Neural cell (in vitro differentiated cells): ENCODE measurements at regions not wholly inside any gene's neighbourhood (a gene's known extent, or its start where the extent isn't known, plus 50 kb on each side); places are given as distances from the start of the nearest gene placed in this dataset.

ENCODE experiments used
- EP300 ChIP-seq: fragments of 450-650 bp; conservative IDR thresholded peaks from 2 replicates; pipeline ENCODE4 v1.6.1; 2014; ENCODE audit warnings: antibody characterized with exemption, mild to moderate bottlenecking, moderate library complexity; ENCODE audit not compliant: poor library complexity, severe bottlenecking
- EZH2 ChIP-seq: fragments of 200-600, 300-800 bp; shearing (Covaris generic), sonication (generic); IDR thresholded peaks from 2 replicates; pipeline ENCODE4 v1.6.1; 2014; ENCODE audit warnings: antibody characterized with exemption, low read length, borderline replicate concordance, mild to moderate bottlenecking; ENCODE audit not compliant: insufficient read depth, poor library complexity, severe bottlenecking
- MXI1 ChIP-seq: fragments of 450-650 bp; conservative IDR thresholded peaks from 2 replicates; pipeline ENCODE4 v1.6.1; 2014; ENCODE audit warnings: antibody characterized with exemption, mild to moderate bottlenecking; ENCODE audit not compliant: poor library complexity, severe bottlenecking
- POLR2AphosphoS5 ChIP-seq: IDR thresholded peaks from 2 replicates; pipeline ENCODE4 v1.6.1; 2012
- RAD21 ChIP-seq: fragments of 450-650 bp; conservative IDR thresholded peaks from 2 replicates; pipeline ENCODE4 v1.6.1; 2014; ENCODE audit warnings: antibody characterized with exemption, mild to moderate bottlenecking, moderate library complexity
- TAF1 ChIP-seq: IDR thresholded peaks from 2 replicates; pipeline ENCODE4 v1.6.1; 2012; ENCODE audit warnings: low read depth
- TF ChIP-seq, protein P1 (sequence below): fragments of 450-650 bp; IDR thresholded peaks from 2 replicates; pipeline ENCODE4 v1.5.1; 2014; ENCODE audit warnings: antibody characterized with exemption, mild to moderate bottlenecking, moderate library complexity; ENCODE audit not compliant: poor library complexity, severe bottlenecking

DNA sequence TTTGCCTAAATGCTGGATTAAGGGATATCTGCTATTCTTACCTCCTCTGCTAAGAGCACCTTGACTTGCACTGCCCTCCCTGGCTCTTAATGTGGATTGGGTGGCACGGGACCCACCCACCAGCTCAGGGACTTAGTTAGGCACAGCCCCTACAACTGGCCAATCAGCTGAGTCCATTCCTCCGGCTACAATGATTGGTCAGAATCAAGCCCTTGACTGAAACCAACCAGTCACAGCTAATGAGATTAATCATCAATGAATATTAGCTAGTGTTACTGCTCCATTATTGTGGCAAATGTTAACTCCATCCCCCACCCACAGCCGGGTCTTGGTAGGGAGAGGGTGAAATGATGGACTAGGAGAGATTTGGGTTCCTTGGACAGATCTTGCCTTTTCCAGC, 328.0 kb downstream of the MN1 start:
- TF ChIP-seq, protein P1, sequence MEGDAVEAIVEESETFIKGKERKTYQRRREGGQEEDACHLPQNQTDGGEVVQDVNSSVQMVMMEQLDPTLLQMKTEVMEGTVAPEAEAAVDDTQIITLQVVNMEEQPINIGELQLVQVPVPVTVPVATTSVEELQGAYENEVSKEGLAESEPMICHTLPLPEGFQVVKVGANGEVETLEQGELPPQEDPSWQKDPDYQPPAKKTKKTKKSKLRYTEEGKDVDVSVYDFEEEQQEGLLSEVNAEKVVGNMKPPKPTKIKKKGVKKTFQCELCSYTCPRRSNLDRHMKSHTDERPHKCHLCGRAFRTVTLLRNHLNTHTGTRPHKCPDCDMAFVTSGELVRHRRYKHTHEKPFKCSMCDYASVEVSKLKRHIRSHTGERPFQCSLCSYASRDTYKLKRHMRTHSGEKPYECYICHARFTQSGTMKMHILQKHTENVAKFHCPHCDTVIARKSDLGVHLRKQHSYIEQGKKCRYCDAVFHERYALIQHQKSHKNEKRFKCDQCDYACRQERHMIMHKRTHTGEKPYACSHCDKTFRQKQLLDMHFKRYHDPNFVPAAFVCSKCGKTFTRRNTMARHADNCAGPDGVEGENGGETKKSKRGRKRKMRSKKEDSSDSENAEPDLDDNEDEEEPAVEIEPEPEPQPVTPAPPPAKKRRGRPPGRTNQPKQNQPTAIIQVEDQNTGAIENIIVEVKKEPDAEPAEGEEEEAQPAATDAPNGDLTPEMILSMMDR, result no peak
- no peak for TF ChIP-seq RAD21
- TF ChIP-seq TAF1, result no peak
- TF ChIP-seq MXI1, result no peak
- no peak for TF ChIP-seq EP300
- no peak for TF ChIP-seq POLR2AphosphoS5
- no peak for TF ChIP-seq EZH2
